ENCODE measurements at regions not wholly inside any gene's neighbourhood (a gene's known extent, or its start where the extent isn't known, plus 50 kb on each side); places are given as distances from the start of the nearest gene placed in this dataset.
"Not testable (repeated sequence)": the region's sequence is repeated elsewhere in the genome, so short reads cannot be mapped to it uniquely, and the experiment has no call there.

- Mint-ChIP-seq H3K36me3 (ENCODE audit: insufficient read depth, unreplicated experiment) (no peaks in the 10 kb centered on the region), H3K27ac (ENCODE audit: unreplicated experiment) (no peak overlapping the region), H3K4me1 (ENCODE audit: low read depth, unreplicated experiment) (peaks cover 22% of the 10 kb centered on the region), H3K9me3 (ENCODE audit: unreplicated experiment) (no peaks in the 10 kb centered on the region), H3K4me3 (ENCODE audit: unreplicated experiment) (no peak overlapping the region), H3K27me3 (ENCODE audit: insufficient read depth, unreplicated experiment) (no peaks in the 10 kb centered on the region)
- Histone ChIP-seq H3K4me3 (ENCODE audit: low read depth, low read length) (no peak overlapping the region), H3K27me3 (replicated peaks; ENCODE audit: control insufficient read depth, insufficient read depth, low read length) (no peaks in the 10 kb centered on the region), H3K4me1 (peaks cover 19% of the 10 kb centered on the region), H3K36me3 (ENCODE audit: control insufficient read depth, insufficient read depth, low read length) (no peaks in the 10 kb centered on the region), H3K9me3 (no peaks in the 10 kb centered on the region)
- no peak for TF ChIP-seq CTCF (IDR thresholded peaks at IDR 0.05; ENCODE audit: insufficient read depth in 1 of 2, low read depth in 1 of 2, low read length in 1 of 2, severe bottlenecking in 1 of 2, unreplicated experiment in 1 of 2)
- DNase-seq: no peak
- POLR2A ChIA-PET: no interaction called here
- no TSS peak for BruUV-seq (replicated peaks)
- CTCF ChIA-PET: no interaction called here
- intact Hi-C loops (cut with micrococcal nuclease; ENCODE audit: unreplicated experiment): loop anchor here (10.0 kb wide), 1 partner anchor 265 kb away; no protein-coding TSS in a partner anchor
These were observed 364.9 kb downstream of the ANKRD30A start for GRCh38 chr10:37490266-37490665.

- Histone ChIP-seq H3K4me3 (ENCODE audit: low read depth, low read length) (no peak overlapping the region), H3K9me3 (no peaks in the 10 kb centered on the region), H3K4me1 (peaks cover 19% of the 10 kb centered on the region), H3K36me3 (ENCODE audit: control insufficient read depth, insufficient read depth, low read length) (no peaks in the 10 kb centered on the region), H3K27me3 (replicated peaks; ENCODE audit: control insufficient read depth, insufficient read depth, low read length) (no peaks in the 10 kb centered on the region)
- TF ChIP-seq CTCF (IDR thresholded peaks at IDR 0.05; ENCODE audit: insufficient read depth in 1 of 2, low read depth in 1 of 2, low read length in 1 of 2, severe bottlenecking in 1 of 2, unreplicated experiment in 1 of 2): no peak
- no peak overlapping the region for H3K27ac Mint-ChIP-seq (ENCODE audit: unreplicated experiment)
- H3K4me1 Mint-ChIP-seq (ENCODE audit: low read depth, unreplicated experiment): peaks cover 22% of the 10 kb centered on the region
- CTCF ChIA-PET: no interaction called here
- BruUV-seq (replicated peaks): no TSS peak
- DNase-seq: no peak
- intact Hi-C loops (cut with micrococcal nuclease; ENCODE audit: unreplicated experiment): loop anchor here (10.0 kb wide), 1 partner anchor 265 kb away; no protein-coding TSS in a partner anchor
- POLR2A ChIA-PET: no interaction called here
- no peaks in the 10 kb centered on the region for H3K27me3 Mint-ChIP-seq (ENCODE audit: insufficient read depth, unreplicated experiment)
- no peak overlapping the region for H3K4me3 Mint-ChIP-seq (ENCODE audit: unreplicated experiment)
- no peaks in the 10 kb centered on the region for H3K36me3 Mint-ChIP-seq (ENCODE audit: insufficient read depth, unreplicated experiment)
- no peaks in the 10 kb centered on the region for H3K9me3 Mint-ChIP-seq (ENCODE audit: unreplicated experiment)
These were observed 364.2 kb downstream of the ANKRD30A start for GRCh38 chr10:37489658-37490003.

- no peak overlapping the region for H3K4me3 ChIP-seq (ENCODE audit: low read depth, low read length)
- no peak for DNase-seq
These were observed 363.6 kb downstream of the ANKRD30A start for GRCh38 chr10:37488792-37489657.

GRCh38 chr10:37480596-37480995 is 355.2 kb downstream of the ANKRD30A start:
- H3K36me3 ChIP-seq (ENCODE audit: control insufficient read depth, insufficient read depth, low read length); BruUV-seq (replicated peaks); H3K4me3 Mint-ChIP-seq (ENCODE audit: unreplicated experiment); POLR2A ChIA-PET; H3K4me3 ChIP-seq (ENCODE audit: low read depth, low read length); H3K36me3 Mint-ChIP-seq (ENCODE audit: insufficient read depth, unreplicated experiment); H3K4me1 ChIP-seq; H3K9me3 Mint-ChIP-seq (ENCODE audit: unreplicated experiment); CTCF ChIA-PET; intact Hi-C loops (cut with micrococcal nuclease; ENCODE audit: unreplicated experiment); H3K27ac Mint-ChIP-seq (ENCODE audit: unreplicated experiment); H3K27me3 Mint-ChIP-seq (ENCODE audit: insufficient read depth, unreplicated experiment); H3K27me3 ChIP-seq (replicated peaks; ENCODE audit: control insufficient read depth, insufficient read depth, low read length); DNase-seq; H3K4me1 Mint-ChIP-seq (ENCODE audit: low read depth, unreplicated experiment); H3K9me3 ChIP-seq: not testable (repeated sequence)

More at GRCh38 chr10:37488792-37489657, 363.6 kb downstream of the ANKRD30A start:
- ChIA-PET CTCF (no interaction called here), POLR2A (no interaction called here)
- BruUV-seq (replicated peaks): no TSS peak
- TF ChIP-seq CTCF (IDR thresholded peaks at IDR 0.05; ENCODE audit: insufficient read depth in 1 of 2, low read depth in 1 of 2, low read length in 1 of 2, severe bottlenecking in 1 of 2, unreplicated experiment in 1 of 2): no peak
- Histone ChIP-seq H3K27me3 (replicated peaks; ENCODE audit: control insufficient read depth, insufficient read depth, low read length) (no peaks in the 10 kb centered on the region), H3K4me1 (peaks cover 16% of the 10 kb centered on the region), H3K36me3 (ENCODE audit: control insufficient read depth, insufficient read depth, low read length) (no peaks in the 10 kb centered on the region), H3K9me3 (no peaks in the 10 kb centered on the region)
- no peaks in the 10 kb centered on the region for H3K36me3 Mint-ChIP-seq (ENCODE audit: insufficient read depth, unreplicated experiment)
- no peaks in the 10 kb centered on the region for H3K9me3 Mint-ChIP-seq (ENCODE audit: unreplicated experiment)
- no peaks in the 10 kb centered on the region for H3K27me3 Mint-ChIP-seq (ENCODE audit: insufficient read depth, unreplicated experiment)
- intact Hi-C loops (cut with micrococcal nuclease; ENCODE audit: unreplicated experiment): no loop called here
- peaks cover 18% of the 10 kb centered on the region for H3K4me1 Mint-ChIP-seq (ENCODE audit: low read depth, unreplicated experiment)
- H3K4me3 Mint-ChIP-seq (ENCODE audit: unreplicated experiment): no peak overlapping the region
- no peak overlapping the region for H3K27ac Mint-ChIP-seq (ENCODE audit: unreplicated experiment)

Data from Caco-2 (cell line).